GM12873 (cell line): ENCODE measurements at regions not wholly inside any gene's neighbourhood (a gene's known extent, or its start where the extent isn't known, plus 50 kb on each side); places are given as distances from the start of the nearest gene placed in this dataset.

Source experiments
- TF ChIP-seq, protein P1 (sequence below): IDR thresholded peaks from 2 replicates; pipeline ENCODE4 v1.5.1; 2012; ENCODE audit warnings: low read depth, mild to moderate bottlenecking, moderate library complexity, low read length, control low read depth; ENCODE audit not compliant: insufficient read depth; ENCODE audit errors: missing control alignments

DNA sequence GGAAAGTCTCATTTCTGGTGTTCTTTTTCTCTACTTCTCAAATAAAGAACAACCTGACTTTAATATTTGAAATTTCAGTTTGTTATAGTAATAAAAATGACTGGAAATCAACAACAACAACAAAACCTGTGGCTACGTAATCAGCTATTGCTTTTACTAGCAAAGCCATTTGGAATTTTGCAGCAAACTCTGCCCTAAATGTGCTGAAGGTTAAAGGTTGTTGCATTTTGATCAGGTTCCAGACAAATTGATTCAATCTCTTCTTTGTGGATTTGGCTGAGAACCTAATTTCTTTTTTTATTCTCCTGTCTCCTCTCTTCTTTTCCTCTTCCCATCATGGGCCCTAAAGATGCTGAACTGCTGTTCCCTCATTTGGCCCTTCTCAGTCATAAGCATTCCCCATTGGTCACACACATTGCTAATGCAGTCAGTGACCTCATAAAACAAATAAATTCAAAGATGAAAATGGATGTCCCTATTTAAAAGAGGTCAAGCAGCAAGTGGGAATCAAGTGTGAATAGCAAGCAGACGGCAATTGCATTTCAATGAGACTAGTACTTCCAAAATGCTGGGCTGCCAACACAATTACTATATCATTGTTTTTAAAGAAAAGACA, 795.1 kb upstream of the CDH8 start:
- TF ChIP-seq, protein P1, sequence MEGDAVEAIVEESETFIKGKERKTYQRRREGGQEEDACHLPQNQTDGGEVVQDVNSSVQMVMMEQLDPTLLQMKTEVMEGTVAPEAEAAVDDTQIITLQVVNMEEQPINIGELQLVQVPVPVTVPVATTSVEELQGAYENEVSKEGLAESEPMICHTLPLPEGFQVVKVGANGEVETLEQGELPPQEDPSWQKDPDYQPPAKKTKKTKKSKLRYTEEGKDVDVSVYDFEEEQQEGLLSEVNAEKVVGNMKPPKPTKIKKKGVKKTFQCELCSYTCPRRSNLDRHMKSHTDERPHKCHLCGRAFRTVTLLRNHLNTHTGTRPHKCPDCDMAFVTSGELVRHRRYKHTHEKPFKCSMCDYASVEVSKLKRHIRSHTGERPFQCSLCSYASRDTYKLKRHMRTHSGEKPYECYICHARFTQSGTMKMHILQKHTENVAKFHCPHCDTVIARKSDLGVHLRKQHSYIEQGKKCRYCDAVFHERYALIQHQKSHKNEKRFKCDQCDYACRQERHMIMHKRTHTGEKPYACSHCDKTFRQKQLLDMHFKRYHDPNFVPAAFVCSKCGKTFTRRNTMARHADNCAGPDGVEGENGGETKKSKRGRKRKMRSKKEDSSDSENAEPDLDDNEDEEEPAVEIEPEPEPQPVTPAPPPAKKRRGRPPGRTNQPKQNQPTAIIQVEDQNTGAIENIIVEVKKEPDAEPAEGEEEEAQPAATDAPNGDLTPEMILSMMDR = no peak

DNA sequence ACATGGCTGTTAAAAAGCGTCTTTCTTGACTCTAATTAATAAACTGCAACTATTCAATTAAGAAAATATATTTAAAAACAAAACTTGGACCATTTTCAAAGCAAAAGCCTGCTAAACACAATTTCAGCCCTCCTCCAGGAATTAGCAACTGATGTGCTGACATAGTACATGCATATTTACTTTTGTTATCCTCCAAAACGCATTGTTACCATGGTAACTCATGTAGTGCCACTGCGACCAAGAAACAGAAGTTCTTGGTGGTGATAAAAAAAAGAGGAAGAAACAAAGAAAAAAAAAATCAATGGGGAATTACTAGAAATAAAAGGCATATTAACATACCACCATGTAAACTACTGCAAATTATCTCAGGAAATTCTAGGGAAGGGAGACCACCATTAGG, 793.4 kb upstream of the CDH8 start:
- TF ChIP-seq, protein P1 = no peak

DNA sequence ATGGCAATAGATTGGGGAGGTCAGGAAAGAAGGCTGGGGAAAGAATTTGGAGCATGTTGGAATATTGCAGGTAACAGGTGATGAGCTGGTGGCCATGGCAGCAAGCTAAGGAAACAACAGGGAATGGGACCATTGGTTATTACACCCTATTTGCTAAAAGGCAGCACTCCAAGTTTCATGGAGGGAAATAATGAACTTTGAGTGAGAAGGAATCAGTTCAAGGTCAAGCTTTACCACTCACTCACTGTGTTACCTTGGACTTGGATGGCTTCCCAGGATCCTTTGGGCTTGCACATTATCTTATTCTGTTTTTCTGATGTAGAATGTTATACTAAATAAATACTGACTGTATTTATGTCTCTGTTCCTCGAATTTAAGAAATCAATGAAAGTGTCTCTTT, 792.8 kb upstream of the CDH8 start:
- TF ChIP-seq, protein P1 = no peak

DNA sequence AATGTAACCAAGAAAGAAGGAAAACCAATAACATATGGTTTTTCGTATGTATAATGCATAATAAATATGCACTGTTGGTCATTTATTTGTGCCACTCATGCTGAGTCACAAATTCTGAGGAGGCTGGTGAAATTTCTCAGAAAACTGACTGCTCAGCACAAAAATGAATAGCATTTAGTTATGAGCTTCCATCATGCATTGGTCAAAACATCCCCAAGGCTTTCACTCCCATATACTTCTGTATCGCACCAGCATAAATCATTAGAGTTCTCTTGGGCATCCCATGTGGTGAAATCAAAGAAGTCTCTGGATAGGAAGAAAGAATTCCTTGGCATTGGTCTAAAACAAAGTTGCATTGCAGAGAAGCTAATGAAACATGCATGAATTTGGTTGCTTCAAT, 785.6 kb upstream of the CDH8 start:
- TF ChIP-seq, protein P1 = no peak

DNA sequence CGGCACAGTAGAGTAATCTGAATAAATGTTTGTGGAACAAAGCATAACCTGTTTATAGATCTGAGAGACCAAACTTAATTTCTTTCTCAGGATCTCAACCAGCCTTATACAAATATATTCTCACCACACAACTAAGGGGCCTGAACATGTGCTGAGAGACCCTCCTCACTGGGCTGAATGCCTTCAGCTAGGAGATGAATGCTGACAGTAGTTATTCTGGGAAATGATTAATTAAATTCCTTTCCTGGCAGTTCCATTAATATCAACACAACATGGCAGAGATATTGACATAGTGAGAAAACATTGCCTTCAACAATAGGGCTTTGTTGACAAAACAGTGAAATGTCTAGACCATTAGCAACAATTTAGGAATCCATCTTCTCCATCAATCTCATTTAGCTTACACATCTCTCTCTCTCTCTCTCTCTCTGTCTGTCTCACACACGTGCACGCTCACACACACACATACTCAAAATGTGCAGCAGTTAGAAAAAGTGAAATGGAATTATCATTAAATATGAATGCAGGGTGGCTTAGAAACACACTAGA, 780.8 kb upstream of the CDH8 start:
- TF ChIP-seq, protein P1 = no peak

DNA sequence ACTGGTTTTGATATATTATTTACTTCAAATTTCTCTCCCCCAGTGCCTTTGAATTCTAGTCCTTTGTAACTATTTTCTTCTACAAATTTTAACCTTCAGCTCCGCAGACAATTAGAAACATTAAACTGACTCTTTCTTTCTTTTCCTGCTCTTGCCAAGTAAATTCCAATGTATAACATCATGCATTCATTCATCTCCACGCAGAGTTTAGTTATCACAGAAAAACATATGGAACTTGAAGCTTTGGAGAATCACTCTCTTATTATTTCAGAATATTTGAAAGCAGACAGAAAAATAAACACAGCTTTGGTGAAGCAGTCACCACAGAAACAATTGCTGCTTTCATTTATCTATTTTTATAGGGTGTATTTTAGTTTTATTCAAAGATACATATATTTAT, 778.7 kb upstream of the CDH8 start:
- TF ChIP-seq, protein P1 = no peak

DNA sequence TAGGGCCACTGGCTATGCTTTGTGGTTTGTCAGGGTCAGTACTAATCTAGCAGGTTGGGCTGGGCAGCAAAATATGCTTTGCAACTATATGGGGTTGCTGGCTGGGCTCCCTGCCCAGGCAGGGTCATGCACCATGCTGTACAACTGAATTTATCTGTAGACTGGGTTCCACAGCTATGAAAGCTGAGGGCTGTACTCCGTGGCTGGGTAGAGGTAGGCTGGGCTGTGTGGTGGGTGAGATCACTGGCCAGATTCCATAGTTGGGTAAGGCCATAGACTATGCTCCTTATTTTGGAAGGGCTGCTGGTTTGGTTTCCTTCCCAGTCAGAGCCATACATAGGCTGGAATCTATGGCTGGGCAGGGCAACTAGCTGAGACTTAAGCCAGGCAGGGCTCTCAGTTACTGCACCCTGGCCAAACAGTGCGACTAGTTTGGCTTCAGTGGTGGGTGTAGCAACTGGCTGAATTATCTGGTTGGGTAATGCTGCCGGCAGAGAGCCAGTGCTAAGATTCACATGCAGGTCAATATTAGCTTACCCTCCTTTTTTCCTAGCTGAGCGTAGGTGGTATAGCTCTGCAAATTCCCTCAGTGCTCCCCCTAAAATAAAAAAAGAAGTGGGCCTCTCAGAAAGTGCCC, 769.1 kb upstream of the CDH8 start:
- TF ChIP-seq, protein P1 = no peak
